ENCODE measurements at regions not wholly inside any gene's neighbourhood (a gene's known extent, or its start where the extent isn't known, plus 50 kb on each side); places are given as distances from the start of the nearest gene placed in this dataset.

DNA sequence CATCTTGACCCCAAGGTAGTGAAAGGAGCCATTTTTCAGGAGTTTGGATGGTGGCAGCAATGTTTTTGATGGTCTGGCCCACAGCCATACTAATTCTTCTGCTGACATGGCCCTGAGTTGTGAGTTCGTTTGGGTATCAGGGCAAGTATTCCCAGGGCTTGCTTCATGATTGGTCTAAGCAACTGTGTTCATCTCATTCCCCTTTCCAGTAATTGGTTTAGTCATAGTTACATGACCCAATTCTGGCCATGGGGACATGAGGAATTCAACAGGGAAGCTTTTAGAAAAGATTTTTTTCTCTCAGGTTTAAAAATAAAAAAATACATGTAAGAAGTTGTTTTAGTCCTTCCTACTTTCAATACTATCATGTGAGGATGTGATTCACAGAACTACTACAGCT lies 150.5 kb upstream of the NPHP3 start:
- TF ChIP-seq, protein P1, sequence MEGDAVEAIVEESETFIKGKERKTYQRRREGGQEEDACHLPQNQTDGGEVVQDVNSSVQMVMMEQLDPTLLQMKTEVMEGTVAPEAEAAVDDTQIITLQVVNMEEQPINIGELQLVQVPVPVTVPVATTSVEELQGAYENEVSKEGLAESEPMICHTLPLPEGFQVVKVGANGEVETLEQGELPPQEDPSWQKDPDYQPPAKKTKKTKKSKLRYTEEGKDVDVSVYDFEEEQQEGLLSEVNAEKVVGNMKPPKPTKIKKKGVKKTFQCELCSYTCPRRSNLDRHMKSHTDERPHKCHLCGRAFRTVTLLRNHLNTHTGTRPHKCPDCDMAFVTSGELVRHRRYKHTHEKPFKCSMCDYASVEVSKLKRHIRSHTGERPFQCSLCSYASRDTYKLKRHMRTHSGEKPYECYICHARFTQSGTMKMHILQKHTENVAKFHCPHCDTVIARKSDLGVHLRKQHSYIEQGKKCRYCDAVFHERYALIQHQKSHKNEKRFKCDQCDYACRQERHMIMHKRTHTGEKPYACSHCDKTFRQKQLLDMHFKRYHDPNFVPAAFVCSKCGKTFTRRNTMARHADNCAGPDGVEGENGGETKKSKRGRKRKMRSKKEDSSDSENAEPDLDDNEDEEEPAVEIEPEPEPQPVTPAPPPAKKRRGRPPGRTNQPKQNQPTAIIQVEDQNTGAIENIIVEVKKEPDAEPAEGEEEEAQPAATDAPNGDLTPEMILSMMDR (IDR thresholded peaks at IDR 0.05), result no peak
- TF ChIP-seq POLR2AphosphoS5 (IDR thresholded peaks at IDR 0.05), result no peak
- no peak for TF ChIP-seq POLR2A (IDR thresholded peaks at IDR 0.05)
- TF ChIP-seq EP300 (IDR thresholded peaks at IDR 0.05; ENCODE audit: low read depth), result no peak

Data from transverse colon (tissue), 4 donors.